ENCODE measurements at regions not wholly inside any gene's neighbourhood (a gene's known extent, or its start where the extent isn't known, plus 50 kb on each side); places are given as distances from the start of the nearest gene placed in this dataset.

- peak in 2 of 4 donors; percentile 80 to 81 for DNase-seq
These were observed 88.7 kb upstream of the UBE2E2 start for GRCh38 chr3:23114432-23114831.

GRCh38 chr3:23115171-23115877 lies 87.8 kb upstream of the UBE2E2 start:
- Histone ChIP-seq H3K27me3 (no peaks in the 10 kb centered on the region), H3K36me3 (no peaks in the 10 kb centered on the region), H3K27ac (no peak overlapping the region), H3K9me3 (no peaks in the 10 kb centered on the region), H3K4me1 (peaks cover 12 to 19% of the 10 kb centered on the region in 2 donors), H3K4me3 (no peak overlapping the region)
- ATAC-seq (peak; percentile 80), DNase-seq (peak in 2 of 4 donors; percentile 29 to 41)
- no peak for TF ChIP-seq CTCF (IDR thresholded peaks at IDR 0.05)
- intact Hi-C loops (cut with DNase I) = no loop called here

More at GRCh38 chr3:23114432-23114831, 88.7 kb upstream of the UBE2E2 start:
- Histone ChIP-seq H3K27ac (no peak overlapping the region), H3K27me3 (no peaks in the 10 kb centered on the region), H3K4me1 (peaks cover 12 to 19% of the 10 kb centered on the region in 2 donors), H3K36me3 (no peaks in the 10 kb centered on the region), H3K9me3 (no peaks in the 10 kb centered on the region), H3K4me3 (no peak overlapping the region)
- ATAC-seq = peak; percentile 12
- intact Hi-C loops (cut with DNase I) = no loop called here
- TF ChIP-seq CTCF (IDR thresholded peaks at IDR 0.05) = no peak

GRCh38 chr3:23116081-23116837 lies 86.9 kb upstream of the UBE2E2 start:
- no peaks in the 10 kb centered on the region for H3K36me3 ChIP-seq
- no peak for TF ChIP-seq CTCF (IDR thresholded peaks at IDR 0.05)
- no peak overlapping the region for H3K27ac ChIP-seq
- DNase-seq = no peak
- no peaks in the 10 kb centered on the region for H3K27me3 ChIP-seq
- no peak for ATAC-seq
- intact Hi-C loops (cut with DNase I) = no loop called here
- no peaks in the 10 kb centered on the region for H3K9me3 ChIP-seq
- no peak overlapping the region for H3K4me3 ChIP-seq
- peaks cover 12 to 19% of the 10 kb centered on the region in 2 donors for H3K4me1 ChIP-seq

GRCh38 chr3:23117856-23118255 lies 85.3 kb upstream of the UBE2E2 start:
- ATAC-seq = no peak
- TF ChIP-seq CTCF (IDR thresholded peaks at IDR 0.05) = no peak
- Histone ChIP-seq H3K9me3 (no peaks in the 10 kb centered on the region), H3K27me3 (no peaks in the 10 kb centered on the region), H3K4me1 (peaks cover 12 to 19% of the 10 kb centered on the region in 2 donors), H3K36me3 (no peaks in the 10 kb centered on the region), H3K4me3 (no peak overlapping the region), H3K27ac (no peak overlapping the region)
- intact Hi-C loops (cut with DNase I) = no loop called here
- no peak for DNase-seq

- no peaks in the 10 kb centered on the region for H3K36me3 ChIP-seq
- no peak for TF ChIP-seq CTCF (IDR thresholded peaks at IDR 0.05)
- H3K27me3 ChIP-seq = no peaks in the 10 kb centered on the region
- intact Hi-C loops (cut with DNase I) = no loop called here
- no peaks in the 10 kb centered on the region for H3K4me1 ChIP-seq
- no peak overlapping the region for H3K27ac ChIP-seq
- ATAC-seq (no peak), DNase-seq (no peak)
- no peak overlapping the region for H3K4me3 ChIP-seq
- no peaks in the 10 kb centered on the region for H3K9me3 ChIP-seq
These were observed 75.9 kb upstream of the UBE2E2 start for GRCh38 chr3:23127196-23127595.

Data from left lung (tissue), 4 donors.